HG02588 (cell line): ENCODE measurements at regions not wholly inside any gene's neighbourhood (a gene's known extent, or its start where the extent isn't known, plus 50 kb on each side); places are given as distances from the start of the nearest gene placed in this dataset.
"Not testable (repeated sequence)": the region's sequence is repeated elsewhere in the genome, so short reads cannot be mapped to it uniquely, and the experiment has no call there.

Source experiments
- ATAC-seq: cut with Tn5 transposase; IDR thresholded peaks from one replicate; pipeline ENCODE4 v1.9.1; 2021; ENCODE audit warnings: mild to moderate bottlenecking, moderate library complexity; ENCODE audit not compliant: unreplicated experiment

DNA sequence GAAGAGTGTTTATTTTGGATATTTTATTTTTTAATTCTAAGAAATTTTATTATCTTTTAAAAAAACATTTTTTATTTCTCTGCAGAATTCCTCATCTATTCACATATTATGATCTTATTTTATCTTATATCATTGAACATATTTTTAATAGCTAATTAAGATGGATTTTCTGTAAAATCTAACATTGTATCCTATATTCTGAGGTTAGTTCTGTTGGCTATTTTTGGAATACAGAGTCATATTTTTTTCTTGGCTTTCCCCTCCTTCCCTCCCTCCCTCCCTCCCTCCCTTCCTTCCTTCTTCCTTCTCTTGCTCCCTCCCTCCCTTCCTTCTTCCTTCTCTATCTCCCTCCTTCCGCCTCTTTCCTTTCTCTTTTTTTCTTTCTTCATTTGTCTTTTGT, 2326.6 kb upstream of the RAG2 start:
- no peak for ATAC-seq

DNA sequence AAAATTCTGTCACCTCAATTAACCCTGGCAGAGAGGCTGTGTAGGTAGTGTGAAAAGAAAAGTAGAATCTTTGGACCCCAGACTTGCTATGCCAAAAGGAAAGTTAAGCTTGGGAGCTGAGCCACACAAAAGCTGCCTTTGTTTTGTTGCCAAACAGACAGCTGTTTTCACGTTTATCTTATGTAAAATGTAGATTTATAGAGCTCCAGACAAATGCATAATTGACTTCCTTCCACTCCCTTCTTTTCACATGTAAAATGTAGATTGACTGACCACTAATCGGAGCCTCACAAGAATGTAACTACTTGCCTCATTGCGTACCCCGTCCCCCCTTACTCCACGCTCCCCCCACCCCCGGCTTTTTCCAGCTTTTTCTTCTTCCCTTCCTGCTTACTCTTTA, 2302.2 kb upstream of the RAG2 start:
- no peak for ATAC-seq

DNA sequence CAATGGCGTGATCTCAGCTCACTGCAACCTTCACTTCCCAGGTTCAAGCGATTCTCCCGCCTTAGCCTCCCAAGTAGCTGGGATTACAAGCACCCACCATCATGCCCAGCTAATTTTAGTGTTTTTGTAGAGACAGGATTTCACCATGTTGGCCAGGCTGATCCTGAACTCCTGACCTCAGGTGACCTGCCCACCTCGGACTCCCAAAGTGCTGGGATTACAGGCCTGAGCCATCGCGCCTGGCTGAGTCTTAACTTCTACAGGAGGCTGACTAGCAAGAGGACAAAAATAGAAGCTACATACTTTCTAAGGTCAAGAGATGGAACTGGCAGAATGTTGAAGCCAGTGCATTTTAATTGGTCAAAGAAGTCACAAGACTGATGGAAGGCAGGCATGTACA, 2296.2 kb upstream of the RAG2 start:
- ATAC-seq = not testable (repeated sequence)

DNA sequence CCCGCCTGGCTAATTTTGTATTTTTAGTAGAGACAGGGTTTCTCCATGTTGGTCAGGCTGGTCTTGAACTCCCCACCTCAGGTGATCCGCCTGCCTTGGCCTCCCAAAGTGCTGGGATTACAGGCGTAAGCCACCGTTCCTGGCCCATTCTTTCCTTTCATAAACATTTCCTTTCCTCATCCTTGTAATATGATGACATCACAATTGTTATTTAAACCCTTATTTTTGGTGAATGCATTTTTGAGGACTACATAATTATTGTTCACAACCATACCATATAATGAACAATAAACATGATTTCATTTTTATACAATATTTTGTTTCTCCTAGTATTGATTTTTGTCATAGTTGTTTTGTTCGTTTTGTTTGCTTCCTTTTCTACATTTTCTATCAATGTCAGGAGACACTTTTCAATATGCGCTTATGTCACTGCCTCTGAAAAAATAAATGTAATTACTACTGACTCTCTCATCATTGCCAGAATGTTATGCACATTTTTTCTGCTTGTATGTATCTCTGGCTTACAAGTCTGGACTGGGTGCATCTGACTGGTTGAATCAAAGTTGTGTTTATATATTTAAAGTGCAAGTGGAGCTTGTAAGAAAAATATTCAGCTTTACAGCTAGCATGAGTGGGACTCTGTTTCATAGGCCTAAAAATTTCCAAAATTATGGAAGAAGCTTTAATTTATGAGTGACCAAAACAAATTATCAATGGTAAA, 2286.3 kb upstream of the RAG2 start:
- no peak for ATAC-seq

DNA sequence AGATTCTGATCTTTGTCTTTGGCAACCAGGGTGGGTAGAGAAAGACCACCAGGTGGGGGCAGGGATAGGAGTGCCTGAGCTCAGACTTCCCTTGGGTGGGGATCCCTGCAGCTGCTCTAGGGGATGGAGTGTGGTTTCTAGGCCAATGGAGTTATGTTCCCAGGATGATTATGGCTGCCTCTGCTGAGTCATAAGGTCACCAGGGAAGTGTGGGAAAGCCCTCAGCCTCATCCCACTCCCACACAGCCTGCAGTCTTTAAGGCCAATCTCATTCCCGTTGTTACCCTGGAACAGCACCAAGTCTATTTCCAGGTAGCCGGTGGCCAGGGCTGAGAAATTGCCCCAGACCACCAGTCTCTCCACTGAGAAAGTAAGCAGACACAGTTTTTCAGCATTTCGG, 2269.3 kb upstream of the RAG2 start:
- ATAC-seq = no peak

DNA sequence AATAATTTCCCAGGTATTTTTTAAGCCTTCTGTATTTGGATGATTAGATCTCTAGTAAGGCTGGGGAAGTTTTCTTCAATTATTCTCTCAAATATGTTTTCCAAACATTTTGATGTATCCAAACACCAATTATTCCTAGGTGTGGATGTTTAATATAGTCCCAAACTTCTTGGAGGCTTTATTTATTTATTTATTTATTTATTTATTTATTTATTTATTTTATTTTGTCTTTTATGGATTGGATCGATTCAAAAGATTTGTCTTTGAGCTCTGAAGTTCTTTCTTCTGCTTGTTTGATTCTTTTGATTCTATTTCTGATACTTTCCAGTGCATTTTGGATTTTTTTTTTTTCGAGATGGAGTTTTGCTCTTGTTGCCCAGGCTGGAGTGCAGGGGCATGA, 2267.9 kb upstream of the RAG2 start:
- ATAC-seq = no peak

DNA sequence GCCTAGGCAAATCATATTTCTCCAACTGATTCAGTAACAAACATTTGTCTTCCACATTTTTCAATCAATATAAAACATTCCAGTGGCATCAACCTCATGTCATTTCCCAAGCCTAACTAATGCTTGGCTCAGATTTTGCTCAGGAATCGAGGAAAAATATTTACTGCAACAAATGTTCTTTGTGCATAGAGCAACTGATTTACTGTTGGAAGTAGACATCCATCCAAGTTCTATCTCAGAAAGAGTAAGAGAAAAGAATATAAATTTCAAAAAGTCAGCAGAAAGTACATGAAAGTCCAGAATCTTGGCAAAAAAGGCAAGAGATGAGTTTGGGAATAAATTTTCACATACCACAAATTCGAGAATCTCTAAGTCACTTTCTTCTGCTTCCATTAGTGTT, 2245.0 kb upstream of the RAG2 start:
- no peak for ATAC-seq

DNA sequence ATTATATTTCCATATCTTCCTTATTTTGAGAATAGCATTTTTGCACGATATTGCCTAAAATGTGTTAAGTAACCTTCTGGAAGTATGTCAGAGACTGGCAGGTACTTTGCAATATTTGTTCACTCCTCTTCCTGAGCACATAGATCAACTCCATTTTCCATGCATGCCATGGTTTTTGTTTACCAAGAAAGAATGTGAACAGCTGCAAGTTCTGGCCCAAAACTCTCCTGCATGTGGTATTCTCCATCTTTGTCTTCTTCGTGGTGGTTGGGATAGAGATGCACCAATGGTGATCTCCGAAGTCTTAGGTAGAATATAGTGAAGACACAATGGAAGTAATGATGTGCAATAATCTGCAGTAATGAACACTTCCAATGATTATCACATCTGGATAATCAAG, 2241.0 kb upstream of the RAG2 start:
- ATAC-seq = no peak

DNA sequence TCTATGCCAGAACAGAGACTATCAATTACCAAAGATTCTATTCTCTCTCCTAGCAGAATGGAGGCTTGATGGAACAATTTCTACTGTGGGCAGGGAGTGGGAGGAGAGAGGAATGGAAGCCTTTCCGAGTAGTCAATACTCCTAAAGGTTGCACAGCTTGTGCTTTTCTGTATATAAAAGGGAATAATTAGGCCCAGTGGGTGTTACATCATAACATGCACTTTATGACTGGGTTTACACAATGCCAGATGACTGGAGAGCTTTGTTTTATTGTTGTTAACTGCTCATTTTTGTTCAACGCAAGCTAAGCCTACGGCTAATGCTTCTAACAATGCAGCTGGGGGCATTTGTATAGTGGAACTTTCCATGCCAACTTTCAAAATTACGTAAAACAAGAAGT, 2237.9 kb upstream of the RAG2 start:
- ATAC-seq = no peak

DNA sequence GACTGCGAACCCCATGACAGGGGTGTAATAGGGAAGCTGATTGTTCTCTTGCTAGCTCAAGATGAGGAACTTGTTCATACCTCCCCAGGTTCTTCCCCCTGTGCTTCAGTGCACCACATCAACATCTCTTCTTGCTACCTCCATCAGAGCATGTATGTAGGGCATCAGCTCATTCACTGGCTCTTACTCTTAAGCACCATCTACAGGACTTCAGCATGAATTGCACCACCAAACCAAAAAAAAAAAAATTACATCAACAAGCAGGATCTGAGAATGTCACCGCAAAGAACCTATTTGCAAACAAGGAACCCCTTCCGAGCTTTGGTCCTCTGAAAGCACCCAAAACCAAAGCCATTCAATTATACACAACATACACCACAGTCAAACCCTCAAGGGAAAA, 2226.5 kb upstream of the RAG2 start:
- no peak for ATAC-seq

DNA sequence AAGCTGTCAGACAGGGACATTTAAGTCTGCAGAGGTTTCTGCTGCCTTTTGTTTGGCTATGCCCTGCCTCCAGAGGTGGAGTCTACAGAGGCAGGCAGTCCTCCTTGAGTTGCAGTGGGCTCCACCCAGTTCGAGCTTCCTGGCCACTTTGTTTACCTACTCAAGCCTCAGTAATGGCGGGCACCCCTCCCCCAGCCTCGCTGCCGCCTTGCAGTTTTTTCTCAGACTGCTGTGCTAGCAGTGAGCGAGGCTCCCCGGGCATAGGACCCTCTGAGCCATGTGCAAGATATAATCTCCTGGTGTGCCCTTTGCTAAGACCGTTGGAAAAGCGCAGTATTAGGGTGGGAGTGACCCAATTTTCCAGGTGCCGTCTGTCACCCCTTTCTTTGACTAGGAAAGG, 2223.8 kb upstream of the RAG2 start:
- not testable (repeated sequence) for ATAC-seq

DNA sequence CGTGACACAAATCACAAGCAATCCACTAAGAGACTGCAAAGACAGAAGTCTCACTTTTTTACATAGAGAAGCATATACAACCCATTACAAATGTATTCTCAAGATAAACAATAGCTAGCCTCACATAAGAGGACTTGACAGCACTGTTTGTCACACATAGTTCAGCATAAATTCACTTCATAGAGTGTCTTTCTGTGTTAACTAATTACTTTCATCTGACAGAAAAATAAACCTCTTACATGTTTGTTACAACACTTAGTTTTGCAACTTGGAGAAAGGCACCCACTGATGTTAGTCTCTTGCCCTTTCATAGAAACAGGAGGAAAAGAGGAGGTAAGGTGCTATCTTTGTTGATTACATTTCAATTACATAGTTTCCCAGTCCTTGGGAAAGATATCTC, 2221.9 kb upstream of the RAG2 start:
- no peak for ATAC-seq

DNA sequence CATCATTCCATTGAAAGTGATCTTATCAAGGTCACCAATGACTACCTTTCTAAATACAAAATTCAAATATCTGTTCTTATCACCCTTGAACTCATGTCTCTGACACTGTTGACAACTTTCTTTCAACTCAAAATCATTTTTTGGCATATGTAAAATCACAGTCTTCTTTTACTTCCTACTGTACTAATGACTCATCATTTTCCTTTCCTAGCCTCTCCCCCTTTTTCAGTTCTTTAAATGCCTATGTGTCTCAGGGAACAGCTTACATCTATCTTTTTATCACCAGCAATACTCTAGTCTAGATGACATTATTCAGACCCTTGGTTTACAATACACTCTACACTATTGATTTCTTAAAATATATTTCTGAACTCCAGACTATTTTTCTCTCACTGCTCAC, 2220.7 kb upstream of the RAG2 start:
- ATAC-seq = no peak

DNA sequence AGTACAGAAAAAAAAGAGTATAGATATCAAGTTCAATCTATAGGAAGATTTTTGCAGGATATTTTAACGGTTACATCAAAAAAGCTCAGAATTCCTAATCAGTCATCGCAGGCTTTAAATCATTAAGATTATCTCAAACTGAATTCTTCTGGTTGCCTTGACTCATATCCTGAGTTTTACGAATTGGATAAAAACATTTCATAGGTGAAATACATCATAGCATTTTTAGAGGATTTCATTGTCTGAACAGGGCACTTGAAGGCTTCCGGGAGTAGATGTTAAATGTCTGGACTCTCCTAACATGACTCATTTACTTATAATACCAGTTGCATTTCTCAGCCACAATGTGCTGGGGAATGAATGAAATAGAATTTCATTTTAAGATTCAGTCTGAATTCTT, 2216.6 kb upstream of the RAG2 start:
- no peak for ATAC-seq

DNA sequence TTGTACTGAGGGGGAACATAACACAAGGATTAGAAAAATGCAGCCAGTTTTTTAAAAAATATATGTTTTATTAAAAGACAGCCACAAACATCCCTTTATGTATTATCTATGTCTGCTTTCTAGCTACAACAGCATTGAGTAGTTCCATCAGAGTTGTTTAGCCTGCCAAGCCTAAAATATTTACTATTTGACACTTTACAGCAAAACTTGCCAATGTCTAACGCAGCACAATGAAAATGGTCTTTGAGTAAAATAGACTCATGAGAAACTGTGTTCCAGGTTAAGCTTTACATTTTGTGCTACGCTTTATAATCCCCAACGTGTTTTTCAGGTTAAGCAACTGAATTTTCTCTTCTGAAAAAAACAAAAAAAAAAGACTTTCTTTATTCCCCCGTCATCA, 2211.5 kb upstream of the RAG2 start:
- ATAC-seq = no peak

DNA sequence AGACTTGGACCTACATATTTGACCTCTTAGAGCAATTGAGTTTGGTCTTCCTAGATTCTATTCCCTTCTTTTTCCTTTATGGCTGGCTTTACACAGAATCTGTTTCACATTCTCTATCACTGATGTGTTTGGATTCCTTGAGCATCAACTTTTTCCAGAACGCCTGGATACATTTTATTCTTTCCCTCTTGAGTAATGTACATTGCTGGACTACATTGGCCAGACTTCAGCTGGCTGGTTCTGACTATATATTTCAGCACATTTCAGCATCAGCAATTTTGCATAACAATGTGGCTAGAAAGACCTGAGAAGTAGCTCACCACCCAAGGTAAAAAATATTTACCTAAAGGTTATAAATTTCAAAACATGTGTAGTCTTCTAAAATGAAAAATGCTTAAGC, 2198.2 kb upstream of the RAG2 start:
- ATAC-seq = no peak

DNA sequence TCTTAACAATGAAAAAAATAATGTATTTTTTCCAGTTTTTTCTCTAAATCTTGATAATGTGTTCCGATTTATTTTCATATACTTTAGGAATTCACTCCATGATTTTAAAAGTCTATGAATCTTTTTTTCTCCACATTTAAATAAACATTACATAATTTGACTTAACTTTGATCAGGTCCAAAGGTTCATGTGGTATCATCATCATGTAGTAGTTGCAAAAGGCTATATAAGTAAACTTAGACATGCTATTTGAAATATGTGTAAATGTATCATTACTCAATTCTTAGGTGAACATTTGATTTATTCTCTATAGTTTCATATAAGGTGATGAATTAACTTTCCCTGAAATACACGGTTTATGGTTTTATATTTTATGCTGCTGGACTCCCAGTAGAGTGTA, 2197.0 kb upstream of the RAG2 start:
- no peak for ATAC-seq

DNA sequence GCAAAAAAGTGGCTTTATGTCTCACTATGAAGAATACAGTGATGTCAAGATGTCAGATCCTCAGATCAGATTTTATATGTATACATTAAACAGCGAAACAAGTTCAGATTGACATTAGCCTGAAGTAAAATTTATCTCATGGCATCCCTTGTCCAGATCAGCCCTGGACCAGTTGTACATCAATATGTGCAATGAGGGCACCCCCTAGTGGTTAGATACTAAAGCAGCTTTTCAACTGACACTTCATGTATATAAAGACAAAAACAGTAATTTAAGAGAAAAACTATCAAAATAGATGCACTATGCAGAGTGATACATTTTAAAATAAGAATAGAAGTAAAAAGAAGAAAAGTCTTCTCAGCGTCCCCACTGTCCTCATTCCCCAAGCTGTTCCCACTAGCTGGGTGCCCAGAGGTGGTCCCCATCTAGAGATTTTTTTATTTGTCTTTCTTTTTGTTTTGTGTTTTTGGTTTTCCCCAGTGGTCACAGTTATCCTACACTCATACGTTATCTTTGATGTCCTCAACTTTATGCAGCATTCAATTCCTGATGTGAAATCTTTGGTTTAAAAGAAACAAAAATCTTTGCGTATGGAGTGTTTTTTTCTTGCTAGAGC, 2193.4 kb upstream of the RAG2 start:
- peak; percentile 68 for ATAC-seq

DNA sequence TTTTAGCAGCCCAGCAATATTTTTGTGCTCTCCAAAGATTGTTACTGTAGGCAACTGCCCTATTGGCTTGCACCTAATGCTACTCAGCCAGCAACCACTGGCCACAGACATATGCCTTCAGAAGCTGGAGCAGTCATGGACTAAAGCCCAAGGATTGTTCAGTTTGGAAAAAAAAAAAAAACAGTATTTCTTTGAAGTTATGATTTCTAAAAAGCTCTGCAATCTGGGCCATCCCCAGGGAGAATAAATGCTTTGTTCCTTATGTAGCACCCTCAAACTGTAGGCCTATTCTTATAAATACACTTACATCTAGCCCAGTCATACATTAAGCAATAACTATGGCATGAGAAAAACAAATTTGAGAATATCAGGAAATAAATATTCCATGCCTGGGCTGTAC, 2190.5 kb upstream of the RAG2 start:
- ATAC-seq = no peak

DNA sequence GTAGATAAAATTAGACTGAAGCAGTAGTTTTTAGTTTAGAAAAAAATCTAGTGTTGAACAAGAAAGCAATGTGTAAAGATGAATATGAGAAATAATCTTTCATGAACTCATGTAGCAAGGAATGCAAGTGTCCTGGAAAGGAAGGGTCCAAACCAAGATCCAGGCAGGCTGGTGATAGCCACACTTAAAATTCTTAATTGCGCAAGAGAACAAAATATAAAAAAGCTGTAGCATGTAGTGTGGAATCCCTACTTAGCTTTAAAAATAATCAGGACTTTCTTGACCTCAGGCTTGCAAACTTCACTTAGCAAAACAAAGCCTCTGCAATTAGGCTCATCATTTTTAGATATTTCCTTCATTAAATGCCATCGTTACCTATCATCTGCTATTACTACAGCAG, 2186.1 kb upstream of the RAG2 start:
- no peak for ATAC-seq

DNA sequence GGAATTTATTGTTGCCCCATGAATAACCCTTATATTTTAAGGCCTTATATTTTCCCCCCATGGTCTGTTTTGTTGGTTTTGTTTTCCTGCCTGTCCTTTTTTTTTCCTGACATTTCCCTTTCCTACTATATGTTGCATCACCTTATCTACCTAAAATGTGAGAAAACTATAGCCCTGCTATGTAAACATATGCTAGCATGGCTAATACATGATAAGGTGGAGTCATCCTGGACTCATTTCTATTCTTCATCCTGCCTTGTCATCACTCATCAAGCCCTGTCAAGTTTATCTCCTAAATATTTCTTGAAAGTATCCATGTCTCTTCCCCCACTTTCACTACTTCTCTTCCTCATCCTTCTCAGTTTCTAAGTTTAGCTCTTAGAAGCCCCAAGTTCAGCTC, 2168.8 kb upstream of the RAG2 start:
- no peak for ATAC-seq

DNA sequence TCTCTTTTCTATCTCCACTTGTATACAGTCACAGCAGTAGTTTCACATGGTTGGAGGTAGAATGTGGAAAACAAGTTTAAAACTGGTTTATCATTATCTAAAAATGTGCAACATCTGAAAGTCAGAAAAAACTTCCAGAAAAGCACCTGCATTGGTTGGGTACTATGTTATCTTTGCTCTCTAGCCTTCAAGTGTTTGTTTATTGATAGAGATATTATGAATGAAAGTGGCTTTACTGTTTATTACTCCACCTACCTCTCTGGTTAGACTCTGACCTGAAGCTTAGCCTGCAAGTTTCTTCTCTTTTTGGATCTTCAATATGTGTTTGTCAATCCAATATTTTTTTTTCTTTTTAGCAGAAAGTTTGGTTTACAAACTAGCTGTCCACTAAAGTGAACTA, 2161.4 kb upstream of the RAG2 start:
- ATAC-seq = no peak

DNA sequence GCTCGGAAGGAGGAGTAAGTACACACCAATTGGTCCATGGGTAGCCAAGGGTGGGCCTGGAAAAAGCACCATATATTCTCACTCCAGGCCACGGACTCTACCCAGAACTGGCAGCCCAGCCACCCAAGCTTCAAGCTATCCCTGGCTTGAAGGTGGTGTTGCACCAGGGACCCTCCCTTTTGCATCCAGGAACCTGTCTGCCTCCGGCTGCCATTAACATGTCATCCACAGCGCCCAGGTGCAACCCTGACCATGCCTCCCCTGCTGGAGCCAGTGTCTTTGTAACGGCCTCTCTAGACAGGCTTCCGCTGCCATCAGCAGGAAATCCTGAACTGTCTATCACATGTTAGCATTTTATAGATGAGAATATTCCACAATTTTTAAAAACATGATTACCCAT, 2158.5 kb upstream of the RAG2 start:
- ATAC-seq = no peak
